ENCODE measurements at regions not wholly inside any gene's neighbourhood (a gene's known extent, or its start where the extent isn't known, plus 50 kb on each side); places are given as distances from the start of the nearest gene placed in this dataset.

- TF ChIP-seq, protein P1, sequence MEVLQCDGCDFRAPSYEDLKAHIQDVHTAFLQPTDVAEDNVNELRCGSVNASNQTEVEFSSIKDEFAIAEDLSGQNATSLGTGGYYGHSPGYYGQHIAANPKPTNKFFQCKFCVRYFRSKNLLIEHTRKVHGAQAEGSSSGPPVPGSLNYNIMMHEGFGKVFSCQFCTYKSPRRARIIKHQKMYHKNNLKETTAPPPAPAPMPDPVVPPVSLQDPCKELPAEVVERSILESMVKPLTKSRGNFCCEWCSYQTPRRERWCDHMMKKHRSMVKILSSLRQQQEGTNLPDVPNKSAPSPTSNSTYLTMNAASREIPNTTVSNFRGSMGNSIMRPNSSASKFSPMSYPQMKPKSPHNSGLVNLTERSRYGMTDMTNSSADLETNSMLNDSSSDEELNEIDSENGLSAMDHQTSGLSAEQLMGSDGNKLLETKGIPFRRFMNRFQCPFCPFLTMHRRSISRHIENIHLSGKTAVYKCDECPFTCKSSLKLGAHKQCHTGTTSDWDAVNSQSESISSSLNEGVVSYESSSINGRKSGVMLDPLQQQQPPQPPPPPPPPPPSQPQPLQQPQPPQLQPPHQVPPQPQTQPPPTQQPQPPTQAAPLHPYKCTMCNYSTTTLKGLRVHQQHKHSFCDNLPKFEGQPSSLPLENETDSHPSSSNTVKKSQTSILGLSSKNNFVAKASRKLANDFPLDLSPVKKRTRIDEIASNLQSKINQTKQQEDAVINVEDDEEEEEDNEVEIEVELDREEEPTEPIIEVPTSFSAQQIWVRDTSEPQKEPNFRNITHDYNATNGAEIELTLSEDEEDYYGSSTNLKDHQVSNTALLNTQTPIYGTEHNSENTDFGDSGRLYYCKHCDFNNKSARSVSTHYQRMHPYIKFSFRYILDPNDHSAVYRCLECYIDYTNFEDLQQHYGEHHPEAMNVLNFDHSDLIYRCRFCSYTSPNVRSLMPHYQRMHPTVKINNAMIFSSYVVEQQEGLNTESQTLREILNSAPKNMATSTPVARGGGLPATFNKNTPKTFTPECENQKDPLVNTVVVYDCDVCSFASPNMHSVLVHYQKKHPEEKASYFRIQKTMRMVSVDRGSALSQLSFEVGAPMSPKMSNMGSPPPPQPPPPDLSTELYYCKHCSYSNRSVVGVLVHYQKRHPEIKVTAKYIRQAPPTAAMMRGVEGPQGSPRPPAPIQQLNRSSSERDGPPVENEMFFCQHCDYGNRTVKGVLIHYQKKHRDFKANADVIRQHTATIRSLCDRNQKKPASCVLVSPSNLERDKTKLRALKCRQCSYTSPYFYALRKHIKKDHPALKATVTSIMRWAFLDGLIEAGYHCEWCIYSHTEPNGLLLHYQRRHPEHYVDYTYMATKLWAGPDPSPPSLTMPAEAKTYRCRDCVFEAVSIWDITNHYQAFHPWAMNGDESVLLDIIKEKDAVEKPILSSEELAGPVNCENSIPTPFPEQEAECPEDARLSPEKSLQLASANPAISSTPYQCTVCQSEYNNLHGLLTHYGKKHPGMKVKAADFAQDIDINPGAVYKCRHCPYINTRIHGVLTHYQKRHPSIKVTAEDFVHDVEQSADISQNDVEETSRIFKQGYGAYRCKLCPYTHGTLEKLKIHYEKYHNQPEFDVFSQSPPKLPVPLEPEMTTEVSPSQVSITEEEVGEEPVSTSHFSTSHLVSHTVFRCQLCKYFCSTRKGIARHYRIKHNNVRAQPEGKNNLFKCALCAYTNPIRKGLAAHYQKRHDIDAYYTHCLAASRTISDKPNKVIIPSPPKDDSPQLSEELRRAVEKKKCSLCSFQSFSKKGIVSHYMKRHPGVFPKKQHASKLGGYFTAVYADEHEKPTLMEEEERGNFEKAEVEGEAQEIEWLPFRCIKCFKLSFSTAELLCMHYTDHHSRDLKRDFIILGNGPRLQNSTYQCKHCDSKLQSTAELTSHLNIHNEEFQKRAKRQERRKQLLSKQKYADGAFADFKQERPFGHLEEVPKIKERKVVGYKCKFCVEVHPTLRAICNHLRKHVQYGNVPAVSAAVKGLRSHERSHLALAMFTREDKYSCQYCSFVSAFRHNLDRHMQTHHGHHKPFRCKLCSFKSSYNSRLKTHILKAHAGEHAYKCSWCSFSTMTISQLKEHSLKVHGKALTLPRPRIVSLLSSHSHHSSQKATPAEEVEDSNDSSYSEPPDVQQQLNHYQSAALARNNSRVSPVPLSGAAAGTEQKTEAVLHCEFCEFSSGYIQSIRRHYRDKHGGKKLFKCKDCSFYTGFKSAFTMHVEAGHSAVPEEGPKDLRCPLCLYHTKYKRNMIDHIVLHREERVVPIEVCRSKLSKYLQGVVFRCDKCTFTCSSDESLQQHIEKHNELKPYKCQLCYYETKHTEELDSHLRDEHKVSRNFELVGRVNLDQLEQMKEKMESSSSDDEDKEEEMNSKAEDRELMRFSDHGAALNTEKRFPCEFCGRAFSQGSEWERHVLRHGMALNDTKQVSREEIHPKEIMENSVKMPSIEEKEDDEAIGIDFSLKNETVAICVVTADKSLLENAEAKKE (CRISPR knock-in tag; IDR thresholded peaks at IDR 0.05), result no peak
These were observed 902.1 kb downstream of the LTN1 start (continued) for GRCh38 chr21:28090546-28090945.

- Histone ChIP-seq H3K4me3 (no peak overlapping the region), H4K20me1 (replicated peaks; ENCODE audit: insufficient read depth) (no peaks in the 10 kb centered on the region), H3K36me3 (ENCODE audit: insufficient read depth) (no peaks in the 10 kb centered on the region), H3F3A (replicated peaks; ENCODE audit: low read depth) (no peaks in the 10 kb centered on the region), H2AFZ (peak overlapping the region; percentile 49; the same call in 1 of the 2 replicates), H3K9me2 (ENCODE audit: insufficient read depth) (peaks cover 11% of the 10 kb centered on the region), H3K4me2 (no peak overlapping the region), H3K27ac (ENCODE audit: low read depth) (no peak overlapping the region), H3K4me1 (ENCODE audit: insufficient read depth) (no peaks in the 10 kb centered on the region), H3K79me2 (replicated peaks; ENCODE audit: insufficient read depth) (no peaks in the 10 kb centered on the region), H3K27me3 (ENCODE audit: insufficient read depth) (no peaks in the 10 kb centered on the region)
- Mint-ChIP-seq H3K27me3 (ENCODE audit: insufficient read depth, low read depth, poor library complexity) (peaks cover 12% of the 10 kb centered on the region), H3K9me3 (peaks cover 24% of the 10 kb centered on the region), H3K27ac (peak overlapping the region; percentile 67), H3K4me1 (peaks cover 14% of the 10 kb centered on the region), H3K4me3 (no peak overlapping the region), H3K36me3 (ENCODE audit: low read depth) (peaks cover 24% of the 10 kb centered on the region; the same call in 2 of the 3 replicates)
- no peak for ATAC-seq
- DNase-seq (ENCODE audit: low spot score), result peak; percentile 7
- TF ChIP-seq CTCF (conservative IDR thresholded peaks at IDR 0.05; ENCODE audit: low read depth in 2 of 2) (0 out of 4 replicates have a peak, but pooled peaks of 1 of the 2 experiments have one; percentile 12), REST (IDR thresholded peaks at IDR 0.05; ENCODE audit: unreplicated experiment) (no peak)
These were observed 902.9 kb downstream of the LTN1 start for GRCh38 chr21:28089599-28090441.

Data from GM23338 (cell line).